ENCODE measurements at regions not wholly inside any gene's neighbourhood (a gene's known extent, or its start where the extent isn't known, plus 50 kb on each side); places are given as distances from the start of the nearest gene placed in this dataset.

DNA sequence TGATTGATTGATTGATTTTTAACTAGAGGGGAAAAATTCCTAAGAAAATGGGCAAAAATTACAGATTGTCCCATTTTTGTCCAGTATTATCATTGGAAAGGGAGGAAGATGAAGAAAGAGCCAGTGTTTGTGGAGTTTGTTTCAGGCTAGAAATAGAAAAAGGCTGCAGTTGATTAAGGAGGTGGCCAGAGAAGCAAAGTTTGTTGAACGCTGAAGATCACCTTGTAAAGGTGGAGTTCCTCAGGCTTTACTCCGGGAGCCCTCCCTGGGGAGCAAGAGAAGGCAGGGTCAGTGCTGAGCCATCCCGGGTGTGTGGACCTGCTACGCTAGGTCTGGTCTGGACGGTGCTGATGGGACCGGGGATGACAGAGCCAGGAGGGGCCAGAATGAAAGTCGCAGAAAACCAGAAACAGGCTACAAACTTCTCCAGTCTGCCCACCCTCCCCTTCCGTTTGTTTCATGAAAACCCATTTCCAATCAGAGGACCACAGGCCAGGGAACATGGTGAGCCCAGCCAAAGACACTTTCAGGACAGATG is 222.6 kb upstream of the FOXF1 start:
- no peak for TF ChIP-seq POLR2A (IDR thresholded peaks at IDR 0.05)
- TF ChIP-seq, protein P1, sequence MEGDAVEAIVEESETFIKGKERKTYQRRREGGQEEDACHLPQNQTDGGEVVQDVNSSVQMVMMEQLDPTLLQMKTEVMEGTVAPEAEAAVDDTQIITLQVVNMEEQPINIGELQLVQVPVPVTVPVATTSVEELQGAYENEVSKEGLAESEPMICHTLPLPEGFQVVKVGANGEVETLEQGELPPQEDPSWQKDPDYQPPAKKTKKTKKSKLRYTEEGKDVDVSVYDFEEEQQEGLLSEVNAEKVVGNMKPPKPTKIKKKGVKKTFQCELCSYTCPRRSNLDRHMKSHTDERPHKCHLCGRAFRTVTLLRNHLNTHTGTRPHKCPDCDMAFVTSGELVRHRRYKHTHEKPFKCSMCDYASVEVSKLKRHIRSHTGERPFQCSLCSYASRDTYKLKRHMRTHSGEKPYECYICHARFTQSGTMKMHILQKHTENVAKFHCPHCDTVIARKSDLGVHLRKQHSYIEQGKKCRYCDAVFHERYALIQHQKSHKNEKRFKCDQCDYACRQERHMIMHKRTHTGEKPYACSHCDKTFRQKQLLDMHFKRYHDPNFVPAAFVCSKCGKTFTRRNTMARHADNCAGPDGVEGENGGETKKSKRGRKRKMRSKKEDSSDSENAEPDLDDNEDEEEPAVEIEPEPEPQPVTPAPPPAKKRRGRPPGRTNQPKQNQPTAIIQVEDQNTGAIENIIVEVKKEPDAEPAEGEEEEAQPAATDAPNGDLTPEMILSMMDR (IDR thresholded peaks at IDR 0.05): no peak
- Histone ChIP-seq H3K27ac (no peak overlapping the region), H3K27me3 (no peaks in the 10 kb centered on the region), H3K4me3 (no peak overlapping the region), H3K4me1 (no peaks in the 10 kb centered on the region), H3K9me3 (no peaks in the 10 kb centered on the region), H3K36me3 (no peaks in the 10 kb centered on the region)
- 6% methylated on average over 6 of the region's 8 CpGs for whole genome bisulfite sequencing (ENCODE audit: insufficient coverage, low coverage, low lambda C conversion rate, missing lambda C conversion rate)
- intact Hi-C loops (cut with DNase I): no loop called here
- DNase-seq: peak in 1 of 3 donors; percentile 30
- no peak for ATAC-seq

DNA sequence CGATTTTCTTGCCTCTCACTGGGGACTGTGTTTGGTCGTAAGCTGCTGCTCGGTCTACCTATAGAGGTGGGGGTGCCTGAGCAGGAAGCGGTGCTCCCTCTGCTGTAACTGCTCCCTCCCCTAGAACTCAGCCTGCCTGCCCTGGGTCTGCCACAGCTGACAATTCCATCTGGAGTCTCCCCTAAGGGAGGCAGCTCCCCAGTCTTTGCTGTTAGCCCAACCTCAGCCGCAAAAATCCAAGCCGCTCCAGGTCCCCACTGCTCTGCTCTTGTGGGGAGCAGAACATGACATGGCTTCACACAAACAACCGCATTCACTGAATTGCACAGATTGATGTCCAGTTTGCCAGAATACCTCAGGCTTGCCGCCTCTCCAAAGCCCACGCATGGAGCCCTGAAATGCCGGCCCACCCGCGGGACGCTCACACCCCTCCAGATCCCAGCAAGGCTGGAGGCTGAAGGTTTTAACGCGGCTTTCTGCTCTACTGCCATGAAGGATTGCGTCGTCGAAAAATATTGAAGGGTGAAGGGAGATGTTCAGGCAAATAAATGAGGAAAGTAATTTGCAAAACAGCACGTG is 221.5 kb upstream of the FOXF1 start:
- intact Hi-C loops (cut with DNase I): no loop called here
- 19% methylated on average over 14 of the region's 19 CpGs for WGBS (ENCODE audit: insufficient coverage, low coverage, low lambda C conversion rate, missing lambda C conversion rate)
- Histone ChIP-seq H3K9me3 (no peaks in the 10 kb centered on the region), H3K36me3 (no peaks in the 10 kb centered on the region), H3K4me3 (no peak overlapping the region), H3K27ac (no peak overlapping the region), H3K27me3 (no peaks in the 10 kb centered on the region), H3K4me1 (no peaks in the 10 kb centered on the region)
- TF ChIP-seq POLR2A (IDR thresholded peaks at IDR 0.05): no peak
- TF ChIP-seq, protein P1 (IDR thresholded peaks at IDR 0.05): no peak
- no peak for ATAC-seq
- DNase-seq: peak in 1 of 3 donors; percentile 12

DNA sequence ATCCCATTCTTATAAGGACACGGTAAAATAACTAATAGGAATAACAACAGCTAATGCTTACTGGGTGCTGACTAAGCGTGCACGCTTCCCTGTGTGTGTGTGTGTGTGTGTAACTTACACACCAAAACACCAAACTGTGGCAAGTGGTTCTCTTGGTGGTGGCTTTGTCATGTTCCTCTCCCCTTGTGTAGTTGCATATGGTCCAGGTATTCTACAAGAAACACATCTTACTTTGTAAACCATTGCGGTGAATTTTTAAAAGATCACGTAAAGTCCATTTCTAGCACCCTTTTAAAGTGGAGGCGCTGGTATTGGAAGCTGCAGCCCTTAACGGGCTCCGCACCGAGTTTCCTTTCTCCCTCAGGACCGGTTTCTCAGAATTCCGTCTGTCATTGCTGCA is 221.0 kb upstream of the FOXF1 start:
- WGBS (ENCODE audit: insufficient coverage, low coverage, low lambda C conversion rate, missing lambda C conversion rate): 14% methylated on average over 11 of the region's 11 CpGs
- TF ChIP-seq, protein P1 (IDR thresholded peaks at IDR 0.05): no peak
- no peak for TF ChIP-seq POLR2A (IDR thresholded peaks at IDR 0.05)

DNA sequence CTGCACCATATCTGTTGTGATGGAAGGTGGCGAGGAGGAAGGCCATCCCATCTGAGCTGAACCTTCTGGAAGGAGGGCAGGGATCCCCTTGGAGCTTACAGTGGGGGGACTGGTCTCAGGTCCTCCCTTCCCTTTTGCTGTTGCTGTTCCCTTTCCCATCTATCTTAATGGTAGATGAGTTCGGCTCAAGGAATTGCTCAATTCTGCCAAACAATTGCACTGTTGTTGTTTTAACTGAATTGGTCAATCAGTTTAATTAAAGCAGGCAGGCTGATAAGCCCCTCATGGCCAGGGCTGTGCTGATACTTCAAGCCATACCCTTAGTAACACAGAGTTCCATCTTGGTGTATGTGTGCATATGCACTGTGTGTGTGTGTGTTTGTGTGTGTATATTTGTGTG is 220.4 kb upstream of the FOXF1 start:
- no peaks in the 10 kb centered on the region for H3K36me3 ChIP-seq
- H3K9me3 ChIP-seq: no peaks in the 10 kb centered on the region
- 23% methylated on average over 2 of the region's 2 CpGs for WGBS (ENCODE audit: insufficient coverage, low coverage, low lambda C conversion rate, missing lambda C conversion rate)
- intact Hi-C loops (cut with DNase I): no loop called here
- DNase-seq (peak in 1 of 3 donors; percentile 11), ATAC-seq (no peak)
- no peaks in the 10 kb centered on the region for H3K4me1 ChIP-seq
- H3K4me3 ChIP-seq: no peak overlapping the region
- no peaks in the 10 kb centered on the region for H3K27me3 ChIP-seq
- H3K27ac ChIP-seq: no peak overlapping the region
- TF ChIP-seq POLR2A (IDR thresholded peaks at IDR 0.05): no peak
- TF ChIP-seq, protein P1 (IDR thresholded peaks at IDR 0.05): no peak

More for the DNA sequence above, 221.0 kb upstream of the FOXF1 start:
- H3K27ac ChIP-seq: no peak overlapping the region
- H3K4me1 ChIP-seq: no peaks in the 10 kb centered on the region
- intact Hi-C loops (cut with DNase I): no loop called here
- H3K4me3 ChIP-seq: no peak overlapping the region
- no peak for ATAC-seq
- no peaks in the 10 kb centered on the region for H3K27me3 ChIP-seq
- no peaks in the 10 kb centered on the region for H3K36me3 ChIP-seq
- DNase-seq: peak in 1 of 3 donors; percentile 3
- no peaks in the 10 kb centered on the region for H3K9me3 ChIP-seq
